HG02798 (cell line): ENCODE measurements at regions not wholly inside any gene's neighbourhood (a gene's known extent, or its start where the extent isn't known, plus 50 kb on each side); places are given as distances from the start of the nearest gene placed in this dataset.

Experiments
- ATAC-seq: cut with Tn5 transposase; IDR thresholded peaks from one replicate; pipeline ENCODE4 v1.9.1; 2021; ENCODE audit warnings: mild to moderate bottlenecking; ENCODE audit not compliant: unreplicated experiment, poor library complexity

GRCh38 chr12:30111719-30112118, 328.0 kb upstream of the TMTC1 start:
- ATAC-seq, result no peak

GRCh38 chr12:30110958-30111586, 327.3 kb upstream of the TMTC1 start:
- no peak for ATAC-seq

GRCh38 chr12:30110498-30110897, 326.8 kb upstream of the TMTC1 start:
- no peak for ATAC-seq

- no peak for ATAC-seq
Measured at GRCh38 chr12:30108666-30109065, 324.9 kb upstream of the TMTC1 start.

GRCh38 chr12:30106204-30106965, 322.6 kb upstream of the TMTC1 start:
- no peak for ATAC-seq

- no peak for ATAC-seq
Measured at GRCh38 chr12:30105505-30105904, 321.8 kb upstream of the TMTC1 start.

- ATAC-seq, result no peak
Measured at GRCh38 chr12:30104971-30105370, 321.2 kb upstream of the TMTC1 start.

- ATAC-seq, result no peak
Measured at GRCh38 chr12:30100741-30101140, 317.0 kb upstream of the TMTC1 start.

- no peak for ATAC-seq
Measured at GRCh38 chr12:30098677-30099076, 314.9 kb upstream of the TMTC1 start.

- no peak for ATAC-seq
Measured at GRCh38 chr12:30095511-30095910, 311.8 kb upstream of the TMTC1 start.

- ATAC-seq, result no peak
Measured at GRCh38 chr12:30092983-30093617, 309.4 kb upstream of the TMTC1 start.

- no peak for ATAC-seq
Measured at GRCh38 chr12:30090258-30090657, 306.5 kb upstream of the TMTC1 start.

- ATAC-seq, result no peak
Measured at GRCh38 chr12:30088259-30088995, 304.7 kb upstream of the TMTC1 start.

GRCh38 chr12:30082381-30082780, 298.6 kb upstream of the TMTC1 start:
- no peak for ATAC-seq

GRCh38 chr12:30074916-30075315, 291.2 kb upstream of the TMTC1 start:
- ATAC-seq, result no peak

GRCh38 chr12:30072824-30073223, 289.1 kb upstream of the TMTC1 start:
- no peak for ATAC-seq

GRCh38 chr12:30067146-30067545, 283.4 kb upstream of the TMTC1 start:
- no peak for ATAC-seq

- ATAC-seq, result no peak
Measured at GRCh38 chr12:30064906-30065305, 281.2 kb upstream of the TMTC1 start.

GRCh38 chr12:30063435-30063945, 279.7 kb upstream of the TMTC1 start:
- no peak for ATAC-seq

- ATAC-seq, result no peak
Measured at GRCh38 chr12:30048371-30048770, 264.6 kb upstream of the TMTC1 start.
